GM19397 (cell line): ENCODE measurements at regions not wholly inside any gene's neighbourhood (a gene's known extent, or its start where the extent isn't known, plus 50 kb on each side); places are given as distances from the start of the nearest gene placed in this dataset.
"Not testable (repeated sequence)": the region's sequence is repeated elsewhere in the genome, so short reads cannot be mapped to it uniquely, and the experiment has no call there.

Source experiments
- ATAC-seq: cut with Tn5 transposase; IDR thresholded peaks from one replicate; pipeline ENCODE4 v1.9.1; 2021; ENCODE audit warnings: mild to moderate bottlenecking, moderate library complexity; ENCODE audit not compliant: unreplicated experiment

DNA sequence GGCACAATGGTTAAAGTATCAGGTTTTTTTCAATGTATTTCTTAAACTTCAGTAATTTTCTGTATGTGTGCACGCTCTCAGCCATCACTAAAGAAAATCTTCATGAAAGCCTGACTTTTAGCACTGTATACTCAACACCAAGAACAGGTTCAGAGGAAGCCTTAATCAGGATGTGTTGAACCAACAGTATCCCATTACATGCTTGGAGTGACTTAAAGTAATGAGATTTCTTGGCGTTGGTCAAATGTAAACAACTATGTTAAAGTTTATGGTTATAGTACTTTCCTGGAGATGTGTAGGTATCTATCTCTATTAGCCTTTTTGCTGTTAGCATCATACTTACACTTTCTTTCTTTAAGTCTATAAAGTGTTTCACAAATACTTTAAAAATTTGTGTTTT lies 335.0 kb downstream of the CCER1 start:
- ATAC-seq = no peak

DNA sequence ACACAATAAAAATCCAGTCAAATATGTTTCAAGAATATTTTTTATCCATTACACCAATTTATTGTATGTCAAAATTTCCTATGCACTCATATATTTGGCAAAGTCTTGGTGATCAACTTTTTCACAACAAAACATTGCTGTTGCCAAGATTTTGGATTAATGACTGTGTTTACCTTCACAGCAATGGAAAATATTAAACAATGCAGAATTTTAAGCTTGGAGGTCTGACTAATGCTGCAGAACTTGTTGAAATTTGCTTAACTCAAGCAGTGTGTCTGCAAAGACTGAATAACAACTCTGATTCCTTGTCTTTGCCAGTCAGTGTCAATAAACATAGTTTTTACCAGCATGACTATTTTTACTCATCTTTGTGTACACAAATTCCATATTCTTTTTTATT lies 336.4 kb downstream of the CCER1 start:
- no peak for ATAC-seq

DNA sequence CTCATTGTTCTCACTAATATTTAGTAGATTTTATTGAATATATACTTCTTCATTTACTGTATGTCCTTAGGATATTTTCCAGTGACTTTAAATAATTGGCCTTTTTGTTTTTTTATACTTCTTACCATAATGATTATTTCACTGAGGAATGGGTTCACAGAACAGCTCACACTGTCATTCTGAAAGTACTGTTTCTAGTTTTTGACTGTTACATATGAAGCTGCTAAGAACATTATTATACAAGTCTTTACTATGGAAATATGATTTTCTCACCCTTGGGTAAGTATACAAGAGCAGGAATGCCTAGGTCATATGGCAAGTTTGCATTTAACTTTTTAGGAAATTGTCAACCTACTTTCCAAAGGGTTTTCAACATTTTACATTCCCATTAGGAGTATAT lies 343.1 kb downstream of the CCER1 start:
- ATAC-seq = no peak

DNA sequence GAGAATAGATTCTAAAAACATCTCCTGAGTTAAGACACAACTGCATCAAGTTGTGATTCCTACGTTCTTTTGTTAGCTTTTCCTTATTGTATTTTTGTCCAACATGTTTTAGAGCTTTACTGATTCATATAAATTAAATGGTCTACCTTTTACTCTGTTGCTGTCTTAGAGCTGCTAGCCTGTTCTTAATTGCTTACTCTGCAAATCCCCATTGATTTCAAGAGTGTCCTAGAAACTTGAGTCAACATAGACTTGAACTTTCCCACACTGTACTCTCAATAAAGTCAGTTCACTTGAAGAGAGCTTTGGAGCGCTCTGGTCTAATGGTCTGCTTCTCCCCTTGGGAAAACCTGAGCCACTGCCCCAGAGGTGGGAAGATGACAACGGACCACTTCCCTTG lies 343.9 kb downstream of the CCER1 start:
- ATAC-seq = no peak

DNA sequence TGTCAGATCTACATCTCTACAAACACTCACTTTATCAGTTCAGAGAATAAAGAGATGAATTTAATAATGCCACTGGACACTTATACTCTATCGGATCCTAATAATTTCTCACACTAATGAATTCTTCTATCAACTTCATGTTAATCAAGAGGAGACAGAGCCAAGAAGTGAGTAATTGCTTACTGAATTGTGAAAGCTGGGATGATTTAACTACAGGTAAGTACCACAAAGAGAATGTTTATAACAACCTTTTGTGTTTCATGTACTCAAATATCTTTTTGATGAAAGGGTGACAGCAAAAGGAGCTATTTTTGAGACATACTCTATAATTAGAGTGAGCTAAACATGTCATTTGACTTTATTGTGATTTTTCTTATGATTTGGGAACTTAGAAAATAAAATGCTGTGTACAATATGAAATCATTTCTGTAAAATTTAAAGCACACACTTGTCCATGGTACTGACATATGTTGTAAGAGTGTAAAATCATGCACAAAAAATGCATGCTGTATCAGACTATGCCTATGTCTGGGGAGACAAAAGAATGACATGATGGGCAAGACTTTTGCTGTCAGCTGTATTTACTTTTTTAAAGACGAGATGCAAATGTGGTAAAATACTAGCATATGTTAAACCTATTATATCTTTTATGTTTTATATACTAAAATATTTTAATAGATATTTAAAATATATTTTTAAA lies 361.2 kb downstream of the CCER1 start:
- no peak for ATAC-seq

DNA sequence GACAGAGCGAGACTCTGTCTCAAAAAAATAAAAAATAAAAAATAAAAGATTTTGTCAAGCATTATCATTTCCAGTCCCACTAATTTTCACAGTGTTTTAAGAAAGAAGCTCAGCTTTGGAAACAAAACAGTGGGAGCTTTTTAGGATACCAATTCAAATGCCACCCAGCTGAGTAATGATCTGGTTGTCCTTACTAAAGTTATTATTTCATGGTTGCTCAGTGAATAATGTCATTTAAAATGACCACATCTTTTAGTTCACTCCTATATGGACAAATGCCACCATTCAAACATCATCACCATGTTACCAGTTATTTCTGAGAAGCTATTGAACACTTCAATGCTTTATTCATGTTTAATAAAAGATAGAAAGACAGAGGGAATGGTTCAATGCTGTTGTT lies 365.0 kb downstream of the CCER1 start:
- ATAC-seq = no peak

DNA sequence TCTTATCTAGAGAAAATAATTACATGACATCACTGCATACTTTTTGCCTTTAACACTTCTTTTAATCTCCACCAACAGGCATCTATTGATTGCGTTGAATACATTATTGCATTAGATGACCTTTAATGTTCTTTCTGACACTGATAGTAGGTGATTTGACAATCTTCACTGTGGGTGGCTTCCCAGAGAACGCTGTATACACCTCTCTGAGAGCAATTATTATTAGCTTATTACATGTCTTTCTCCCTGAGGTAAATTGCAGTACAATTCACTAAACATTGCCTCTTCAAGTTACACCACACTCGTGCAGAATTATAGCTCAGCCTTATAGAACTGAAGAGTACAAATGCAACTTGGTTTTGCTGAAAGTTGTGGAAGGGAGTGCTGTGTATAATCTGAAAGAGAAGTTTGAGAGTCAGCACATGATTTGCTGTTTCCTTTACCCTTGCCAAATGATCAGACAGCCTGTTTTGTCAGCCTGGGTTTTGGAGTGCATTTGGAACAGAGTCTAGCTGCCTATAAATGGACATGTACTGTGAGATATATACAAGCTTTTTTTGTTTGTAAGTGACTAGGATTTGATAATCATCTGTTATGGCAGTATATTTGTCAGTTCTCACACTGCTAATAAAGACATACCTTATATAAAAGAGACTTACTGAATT lies 369.2 kb downstream of the CCER1 start:
- ATAC-seq = no peak

DNA sequence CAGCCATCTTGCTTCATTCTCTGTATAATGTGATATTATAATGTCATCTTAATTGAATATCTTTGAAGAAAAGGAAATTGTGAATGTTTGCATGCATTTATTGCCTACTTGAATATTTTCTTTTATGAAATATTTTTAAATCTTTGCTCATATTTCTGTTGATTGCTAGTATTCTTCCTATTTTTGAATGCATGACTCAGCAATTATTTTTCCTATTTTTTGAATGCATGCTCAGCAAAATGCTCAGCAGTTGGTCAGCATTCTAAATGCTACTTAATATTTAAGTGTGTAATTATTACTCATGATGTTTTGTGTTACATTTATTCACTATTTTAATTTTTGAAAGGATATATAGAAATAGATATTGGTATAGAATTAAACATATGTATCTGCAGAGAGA lies 378.3 kb downstream of the CCER1 start:
- no peak for ATAC-seq

DNA sequence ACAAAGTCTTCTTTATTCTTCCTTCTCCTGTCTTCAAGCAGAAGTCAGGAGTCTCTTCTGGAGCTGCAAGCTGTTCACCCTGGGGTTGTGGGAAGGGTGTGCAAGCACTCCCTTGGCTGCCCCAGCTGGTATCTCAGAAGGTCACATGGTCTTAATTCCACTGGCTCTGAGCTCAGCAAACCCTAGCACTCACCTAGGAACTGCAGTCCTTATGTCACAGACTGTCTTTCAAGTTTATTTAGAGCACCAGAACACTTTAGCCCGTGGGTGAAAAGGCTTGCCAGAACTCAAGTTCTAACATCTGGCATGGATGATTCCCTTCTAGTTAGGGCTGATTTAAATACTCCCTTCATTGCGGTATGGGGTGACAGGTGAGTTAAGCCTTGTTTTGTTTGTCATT lies 379.0 kb downstream of the CCER1 start:
- ATAC-seq = no peak

DNA sequence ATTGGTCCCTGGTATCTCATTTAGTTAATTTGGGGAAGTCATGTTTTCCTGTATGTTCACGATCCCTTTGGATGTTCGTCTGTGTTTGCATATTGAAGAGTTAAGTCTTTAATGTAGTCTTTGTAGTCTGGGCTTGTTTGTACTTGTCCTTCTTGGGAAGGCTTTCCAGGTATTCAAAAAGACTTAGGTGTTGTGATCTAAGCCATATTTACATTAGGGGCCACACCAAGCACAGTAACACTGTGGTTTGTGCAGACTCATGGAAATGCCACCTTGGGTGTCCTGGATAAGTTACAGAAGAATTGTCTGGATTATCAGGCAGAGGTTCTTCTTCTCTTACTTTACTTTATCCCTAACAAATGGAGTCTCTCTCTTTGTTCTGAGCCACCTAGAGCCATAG lies 380.3 kb downstream of the CCER1 start:
- no peak for ATAC-seq

DNA sequence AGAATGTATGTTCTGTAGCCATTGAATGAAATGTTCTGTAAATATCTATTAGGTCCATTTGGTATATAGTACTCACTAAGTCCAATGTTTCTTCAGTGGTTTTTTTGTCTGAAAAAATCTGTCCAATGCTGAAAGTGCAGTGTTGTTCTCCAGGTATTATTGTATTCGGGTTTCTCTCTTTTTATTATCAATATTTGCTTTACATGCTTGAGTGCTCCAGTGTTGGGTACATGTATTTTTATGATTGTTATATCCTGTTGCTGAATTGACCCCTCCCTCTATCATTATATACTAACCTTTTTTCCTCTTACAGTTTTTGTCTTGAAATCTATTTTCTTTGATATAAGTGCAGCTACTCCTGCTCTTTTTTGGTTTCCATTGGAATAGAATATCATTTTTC lies 382.2 kb downstream of the CCER1 start:
- ATAC-seq = no peak

DNA sequence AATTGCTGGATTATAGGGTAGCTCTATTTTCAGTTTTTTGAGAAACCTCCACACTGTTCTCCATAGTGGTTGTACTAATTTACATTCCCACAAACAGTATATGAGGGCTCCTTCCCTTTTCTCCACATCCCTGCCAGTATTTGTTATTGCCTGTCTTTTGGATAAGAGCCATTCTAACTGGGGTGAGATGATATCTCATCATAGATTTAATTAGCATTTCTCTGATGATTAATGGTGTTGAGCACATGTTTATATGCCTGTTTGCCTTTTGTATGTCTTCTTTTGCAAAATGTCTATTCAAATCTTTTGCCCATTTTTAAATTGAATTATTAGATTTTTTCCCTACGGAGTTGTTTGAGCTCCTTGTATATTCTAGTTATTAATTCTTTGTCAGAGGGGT lies 385.3 kb downstream of the CCER1 start:
- no peak for ATAC-seq

DNA sequence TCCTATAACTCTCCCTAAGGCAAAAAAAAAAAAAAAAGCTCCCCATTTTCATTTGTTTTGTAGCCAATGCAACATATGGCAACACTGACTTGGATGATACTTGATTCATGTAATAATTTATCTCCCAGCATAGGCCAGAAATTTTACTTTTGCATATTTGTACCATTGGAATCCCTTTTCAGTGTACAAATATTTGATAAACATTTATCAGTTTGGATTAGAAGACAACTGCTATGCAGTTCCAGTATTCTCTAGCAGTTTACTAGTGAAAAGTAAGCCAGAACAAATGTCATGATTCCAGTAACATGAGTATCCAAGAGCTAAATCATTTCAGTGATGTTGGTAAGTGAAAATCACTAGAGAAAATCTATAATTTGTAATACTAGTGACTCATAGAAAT lies 392.3 kb downstream of the CCER1 start:
- ATAC-seq = no peak

DNA sequence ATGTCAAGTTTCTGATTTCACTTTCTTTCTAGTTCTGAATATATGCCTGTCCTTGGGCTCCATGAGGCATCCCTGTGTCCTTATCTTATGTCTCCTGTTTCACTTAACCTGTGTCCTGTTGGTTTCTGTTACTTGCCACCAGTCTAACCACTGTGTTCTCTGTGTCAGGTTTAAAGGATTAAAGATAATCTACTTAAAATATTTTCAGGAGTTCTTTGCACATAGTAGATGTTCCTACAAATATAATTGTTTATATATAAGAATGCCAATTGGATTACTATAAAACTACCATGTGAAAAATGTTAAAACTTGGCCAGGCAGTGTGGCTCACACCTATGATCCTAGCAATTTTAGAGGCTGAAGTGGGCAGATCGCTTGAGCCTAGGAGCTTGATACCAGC lies 406.4 kb downstream of the CCER1 start:
- no peak for ATAC-seq

DNA sequence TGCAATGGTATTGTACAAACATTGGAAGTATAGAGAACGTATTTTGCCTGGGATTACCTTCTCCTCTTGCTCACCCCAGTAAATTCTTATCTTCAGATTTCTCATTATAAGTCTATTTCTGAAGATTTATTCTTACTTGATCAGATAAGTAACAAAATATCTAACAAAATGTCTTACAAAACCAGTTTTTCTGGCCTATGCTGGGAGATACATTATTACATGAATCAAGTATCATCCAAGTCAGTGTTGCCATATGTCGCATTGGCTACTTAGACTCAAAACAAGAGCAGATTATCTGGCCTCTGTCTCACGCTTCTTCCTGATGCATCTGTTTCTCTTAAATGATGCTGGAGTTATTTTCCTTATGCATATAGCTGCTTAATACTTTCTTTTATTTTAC lies 408.5 kb downstream of the CCER1 start:
- no peak for ATAC-seq

DNA sequence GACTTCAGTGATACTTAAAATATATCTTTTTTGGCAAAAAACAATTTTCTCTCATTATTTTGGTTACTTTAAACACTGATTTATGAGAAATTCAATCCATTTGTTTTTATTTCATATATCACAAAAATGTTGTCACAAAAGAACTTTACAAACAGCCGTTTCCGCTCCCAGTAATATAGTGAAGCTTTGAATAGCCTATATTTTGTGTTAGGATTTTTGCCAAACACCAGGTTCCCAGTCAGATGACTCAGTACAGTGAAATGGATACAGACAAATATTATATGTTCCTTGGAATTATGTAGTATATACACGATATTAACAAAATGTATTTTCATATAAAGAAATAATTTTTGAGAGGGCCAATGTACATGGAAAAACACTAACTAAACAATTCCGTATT lies 411.1 kb downstream of the CCER1 start:
- no peak for ATAC-seq

DNA sequence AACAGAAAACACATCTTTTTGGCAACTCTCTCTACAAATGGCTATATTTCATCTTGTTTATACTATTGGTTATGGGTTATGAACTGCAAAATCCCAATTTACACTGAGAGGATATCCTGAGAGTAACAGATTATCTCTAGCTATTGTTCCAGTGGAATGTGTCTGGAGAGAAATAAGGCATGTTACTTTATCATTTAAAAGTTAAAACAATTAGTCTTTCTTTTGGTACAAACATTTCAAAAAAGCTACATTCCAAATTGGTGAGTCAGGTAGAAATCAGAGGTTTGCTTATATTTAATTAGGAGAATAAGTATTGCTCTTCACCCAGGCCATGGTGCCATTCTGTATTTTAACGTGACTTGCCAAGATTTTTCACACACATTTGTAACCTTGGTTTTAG lies 411.6 kb downstream of the CCER1 start:
- ATAC-seq = no peak

DNA sequence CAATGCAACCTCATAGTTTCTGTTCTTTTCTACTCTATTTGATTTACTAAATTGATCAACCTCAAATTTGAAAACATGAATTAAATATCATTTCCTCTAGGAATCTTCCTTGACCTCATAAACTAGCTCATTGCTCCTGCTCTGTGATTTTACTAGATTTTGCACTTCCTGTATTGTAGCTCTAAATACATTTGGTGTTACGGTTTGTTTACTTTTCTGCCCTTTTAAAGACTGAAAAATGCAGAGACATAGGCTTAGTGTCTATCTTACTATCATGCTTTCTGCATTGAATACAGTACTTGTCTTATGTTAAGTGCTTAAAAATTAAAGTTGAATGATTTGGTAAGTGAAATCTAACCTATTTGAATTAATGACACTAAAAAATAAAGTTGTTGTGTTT lies 412.1 kb downstream of the CCER1 start:
- not testable (repeated sequence) for ATAC-seq

DNA sequence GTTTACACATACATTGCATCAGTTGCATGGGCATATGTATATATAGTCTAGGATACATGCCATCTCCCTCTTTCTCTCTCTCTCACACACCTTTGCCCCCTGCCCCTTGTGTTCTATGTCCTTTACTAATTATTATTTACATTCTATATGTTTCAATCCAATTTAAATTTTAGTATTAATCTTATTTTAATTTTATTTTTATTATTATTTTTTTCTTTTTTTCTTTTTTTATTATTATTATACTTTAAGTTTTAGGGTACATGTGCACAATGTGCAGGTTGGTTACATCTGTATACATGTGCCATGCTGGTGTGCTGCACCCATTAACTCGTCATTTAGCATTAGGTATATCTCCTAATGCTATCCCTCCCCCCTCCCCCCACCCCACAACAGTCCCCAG lies 421.1 kb downstream of the CCER1 start:
- not testable (repeated sequence) for ATAC-seq

DNA sequence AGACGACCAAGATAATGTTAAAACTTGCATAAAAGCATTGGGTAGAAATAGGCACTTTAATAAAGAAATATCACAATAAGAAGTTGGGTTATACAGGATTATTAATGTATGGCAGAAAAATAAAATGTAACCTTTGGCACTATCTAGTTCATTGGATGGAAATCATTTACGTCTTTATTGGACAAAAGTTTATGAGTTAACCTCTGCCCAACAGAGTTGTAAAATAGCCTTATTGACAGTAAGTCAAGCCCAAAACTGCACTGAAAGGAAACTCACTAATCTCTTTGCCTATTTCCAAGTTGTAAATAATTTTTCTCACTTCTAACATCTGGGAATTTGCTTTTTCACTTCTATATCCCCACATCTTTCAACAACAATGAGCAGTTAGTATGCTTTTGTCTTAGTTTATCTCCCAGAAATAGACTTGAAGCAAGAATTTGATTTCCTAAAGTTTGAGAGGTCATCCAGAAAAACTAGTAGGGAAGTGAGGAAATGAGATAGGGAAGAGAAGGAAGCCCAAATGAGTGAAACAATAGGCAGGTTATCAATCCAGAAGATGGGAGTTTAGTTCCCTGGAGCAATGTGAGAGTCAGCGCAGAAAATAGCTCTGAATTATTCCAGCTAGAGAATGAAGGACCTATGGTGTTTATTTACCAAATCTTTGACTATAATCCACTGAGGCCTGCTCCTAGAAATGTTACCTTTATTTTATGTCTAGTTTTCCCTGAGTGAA lies 434.8 kb downstream of the CCER1 start:
- ATAC-seq = no peak

DNA sequence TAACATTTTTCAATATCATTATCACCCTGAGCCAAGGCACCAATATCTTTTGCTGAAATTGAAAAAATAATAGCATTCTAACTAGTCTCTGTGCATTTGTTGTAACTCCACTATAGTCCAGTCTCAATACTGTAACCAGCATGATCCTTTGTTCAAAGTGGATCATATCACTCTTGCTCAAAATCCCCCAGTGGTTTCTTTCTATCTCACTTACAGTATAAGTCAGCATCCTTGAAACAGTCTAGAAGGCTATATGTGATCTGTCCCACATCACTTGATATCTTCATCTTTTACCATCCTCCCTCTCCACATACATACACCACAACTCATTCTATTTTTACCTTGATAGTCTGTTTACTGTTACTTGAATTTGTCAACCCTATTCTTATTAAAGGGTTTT lies 435.7 kb downstream of the CCER1 start:
- ATAC-seq = no peak
